ENCODE measurements at regions not wholly inside any gene's neighbourhood (a gene's known extent, or its start where the extent isn't known, plus 50 kb on each side); places are given as distances from the start of the nearest gene placed in this dataset.

DNA sequence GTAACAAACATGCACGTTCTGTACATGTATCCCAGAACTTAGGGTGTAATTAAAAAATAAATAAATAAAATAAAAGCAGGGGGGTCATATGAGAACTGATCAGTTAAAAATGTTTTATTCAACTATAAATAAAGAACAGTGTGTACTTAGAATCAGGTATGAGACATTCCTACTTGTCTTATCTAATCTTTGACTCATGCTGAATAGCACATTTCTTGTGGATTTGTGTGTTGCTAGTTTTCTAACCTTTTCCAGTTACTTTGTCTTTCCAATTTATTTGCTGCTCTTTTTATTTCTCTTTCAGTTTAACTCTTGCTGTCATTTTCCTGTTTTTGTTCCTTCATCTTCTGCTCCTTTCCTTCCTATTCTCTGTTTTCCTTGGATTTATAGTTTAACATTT lies 1917.1 kb upstream of the CDH6 start:
- ATAC-seq (ENCODE audit: low FRiP score) (no peak), DNase-seq (ENCODE audit: low spot score) (no peak)
- TF ChIP-seq, protein P1, sequence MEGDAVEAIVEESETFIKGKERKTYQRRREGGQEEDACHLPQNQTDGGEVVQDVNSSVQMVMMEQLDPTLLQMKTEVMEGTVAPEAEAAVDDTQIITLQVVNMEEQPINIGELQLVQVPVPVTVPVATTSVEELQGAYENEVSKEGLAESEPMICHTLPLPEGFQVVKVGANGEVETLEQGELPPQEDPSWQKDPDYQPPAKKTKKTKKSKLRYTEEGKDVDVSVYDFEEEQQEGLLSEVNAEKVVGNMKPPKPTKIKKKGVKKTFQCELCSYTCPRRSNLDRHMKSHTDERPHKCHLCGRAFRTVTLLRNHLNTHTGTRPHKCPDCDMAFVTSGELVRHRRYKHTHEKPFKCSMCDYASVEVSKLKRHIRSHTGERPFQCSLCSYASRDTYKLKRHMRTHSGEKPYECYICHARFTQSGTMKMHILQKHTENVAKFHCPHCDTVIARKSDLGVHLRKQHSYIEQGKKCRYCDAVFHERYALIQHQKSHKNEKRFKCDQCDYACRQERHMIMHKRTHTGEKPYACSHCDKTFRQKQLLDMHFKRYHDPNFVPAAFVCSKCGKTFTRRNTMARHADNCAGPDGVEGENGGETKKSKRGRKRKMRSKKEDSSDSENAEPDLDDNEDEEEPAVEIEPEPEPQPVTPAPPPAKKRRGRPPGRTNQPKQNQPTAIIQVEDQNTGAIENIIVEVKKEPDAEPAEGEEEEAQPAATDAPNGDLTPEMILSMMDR (IDR thresholded peaks at IDR 0.05) = no peak

GRCh38 chr5:29263915-29264351 lies 1929.6 kb upstream of the CDH6 start:
- ATAC-seq (ENCODE audit: low FRiP score) = no peak
- DNase-seq (ENCODE audit: low spot score) = no peak
- TF ChIP-seq, protein P1 (IDR thresholded peaks at IDR 0.05) = no peak

GRCh38 chr5:29262339-29263123 lies 1931.0 kb upstream of the CDH6 start:
- TF ChIP-seq, protein P1 (IDR thresholded peaks at IDR 0.05) = no peak
- DNase-seq (ENCODE audit: low spot score) = no peak
- peak; percentile 68 for ATAC-seq (ENCODE audit: low FRiP score)

GRCh38 chr5:29261213-29261612 lies 1932.3 kb upstream of the CDH6 start:
- ATAC-seq (ENCODE audit: low FRiP score) (no peak), DNase-seq (ENCODE audit: low spot score) (no peak)

GRCh38 chr5:29252390-29252789 lies 1941.1 kb upstream of the CDH6 start:
- TF ChIP-seq, protein P1 (IDR thresholded peaks at IDR 0.05) = no peak
- no peak for ATAC-seq (ENCODE audit: low FRiP score)

More at GRCh38 chr5:29261213-29261612, 1932.3 kb upstream of the CDH6 start:
- TF ChIP-seq, protein P1 (IDR thresholded peaks at IDR 0.05) = no peak

DNA sequence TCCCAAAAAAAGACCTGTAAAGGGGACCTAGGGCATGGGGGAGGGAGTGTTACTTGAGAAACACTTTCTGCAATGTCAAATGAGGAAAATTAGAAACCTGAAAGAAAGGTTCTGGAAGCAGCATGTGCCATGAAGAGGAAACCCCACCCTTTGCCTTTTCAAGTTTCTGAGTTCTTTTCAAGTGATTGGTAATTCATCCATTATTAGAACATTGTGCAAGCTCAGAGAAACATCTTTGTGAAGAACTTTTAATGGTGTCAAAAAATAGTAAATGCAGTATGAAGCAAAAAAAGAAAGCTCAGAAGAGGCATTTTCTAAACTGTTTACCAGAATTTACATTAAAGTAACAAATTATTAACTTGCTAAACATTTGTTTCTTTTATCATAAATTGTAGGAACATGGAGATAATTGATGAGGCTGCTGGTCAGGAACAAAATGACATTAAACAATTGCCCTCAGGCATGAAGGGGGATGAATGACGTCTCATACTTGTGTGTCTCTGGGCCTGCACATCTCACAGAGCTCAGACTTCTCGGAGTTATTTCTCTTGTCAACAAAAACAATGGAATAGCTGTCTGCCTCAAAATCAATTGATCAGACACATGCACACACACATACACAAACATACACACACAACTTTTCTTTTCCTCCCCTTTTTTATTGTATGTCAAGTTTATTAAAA lies 1946.0 kb upstream of the CDH6 start:
- no peak for DNase-seq (ENCODE audit: low spot score)
- TF ChIP-seq, protein P1 (IDR thresholded peaks at IDR 0.05) = no peak
- ATAC-seq (ENCODE audit: low FRiP score) = no peak

More at GRCh38 chr5:29252390-29252789, 1941.1 kb upstream of the CDH6 start:
- DNase-seq (ENCODE audit: low spot score) = no peak
